Parathyroid adenoma (tissue), 2 donors: ENCODE measurements at regions not wholly inside any gene's neighbourhood (a gene's known extent, or its start where the extent isn't known, plus 50 kb on each side); places are given as distances from the start of the nearest gene placed in this dataset.

Experiments
- H2AFZ ChIP-seq: fragments of 300-600 bp; sonication (generic); one replicate; pipeline ENCODE4 v1.7.0; 2017; ENCODE audit warnings: antibody characterized with exemption, mild to moderate bottlenecking
- H3K27ac ChIP-seq: fragments of 300-600 bp; sonication (generic); one replicate; pipeline ENCODE4 v1.7.0; 2017
- H3K27me3 ChIP-seq: fragments of 300-600 bp; sonication (generic); one replicate; pipeline ENCODE4 v1.7.0; 2017; ENCODE audit warnings: low read length; ENCODE audit not compliant: control insufficient read depth, insufficient read depth
- H3K36me3 ChIP-seq: fragments of 300-600 bp; sonication (generic); one replicate; pipeline ENCODE4 v1.7.0; 2017; ENCODE audit warnings: low read length; ENCODE audit not compliant: control insufficient read depth, insufficient read depth
- H3K4me1 ChIP-seq: fragments of 300-600 bp; sonication (generic); one replicate; pipeline ENCODE4 v1.7.0; 2017; ENCODE audit warnings: control low read depth
- H3K4me2 ChIP-seq: fragments of 300-600 bp; sonication (generic); one replicate; pipeline ENCODE4 v1.7.0; 2017; ENCODE audit warnings: low read length
- H3K4me3 ChIP-seq: fragments of 300-600 bp; sonication (generic); one replicate; pipeline ENCODE4 v1.7.0; 2017; ENCODE audit warnings: low read depth, low read length
- H3K79me2 ChIP-seq: fragments of 300-600 bp; sonication (generic); one replicate; pipeline ENCODE4 v1.7.0; 2017; ENCODE audit warnings: control low read depth
- H3K9ac ChIP-seq: fragments of 300-600 bp; sonication (generic); one replicate; pipeline ENCODE4 v1.7.0; 2017; ENCODE audit warnings: mild to moderate bottlenecking
- H3K9me3 ChIP-seq: fragments of 300-600 bp; sonication (generic); one replicate; pipeline ENCODE4 v1.7.0; 2017; ENCODE audit warnings: low read length; ENCODE audit not compliant: control insufficient read depth
- CTCF ChIP-seq: fragments of 300-600 bp; sonication (generic); IDR thresholded peaks from one replicate; pipeline ENCODE4 v1.7.0; 2017; ENCODE audit warnings: antibody characterized with exemption, mild to moderate bottlenecking
- donor health status: primary hyperparathyroidism.

- Histone ChIP-seq H3K4me2 (no peak overlapping the region), H3K36me3 (no peaks in the 10 kb centered on the region), H2AFZ (no peak overlapping the region), H3K27me3 (no peaks in the 10 kb centered on the region), H3K4me3 (no peak overlapping the region), H3K9me3 (no peaks in the 10 kb centered on the region), H3K4me1 (no peaks in the 10 kb centered on the region), H3K9ac (no peak overlapping the region), H3K79me2 (no peaks in the 10 kb centered on the region), H3K27ac (no peak overlapping the region)
- no peak for TF ChIP-seq CTCF
These were observed 50.4 kb upstream of the CTIF start for GRCh38 chr18:48488388-48488850.

GRCh38 chr18:48486754-48487153 lies 52.1 kb upstream of the CTIF start:
- Histone ChIP-seq H3K4me3 (no peak overlapping the region), H3K9me3 (no peaks in the 10 kb centered on the region), H3K4me2 (no peak overlapping the region), H3K36me3 (no peaks in the 10 kb centered on the region), H3K9ac (no peak overlapping the region), H3K27ac (no peak overlapping the region), H3K79me2 (no peaks in the 10 kb centered on the region), H3K27me3 (no peaks in the 10 kb centered on the region), H2AFZ (no peak overlapping the region), H3K4me1 (no peaks in the 10 kb centered on the region)
- TF ChIP-seq CTCF, result no peak

- no peak overlapping the region for H3K4me3 ChIP-seq
- H3K9me3 ChIP-seq, result no peaks in the 10 kb centered on the region
- no peaks in the 10 kb centered on the region for H3K27me3 ChIP-seq
- no peak overlapping the region for H2AFZ ChIP-seq
- no peak overlapping the region for H3K4me2 ChIP-seq
- H3K9ac ChIP-seq, result no peak overlapping the region
- no peak overlapping the region for H3K27ac ChIP-seq
- no peak for TF ChIP-seq CTCF
- H3K4me1 ChIP-seq, result no peaks in the 10 kb centered on the region
- H3K36me3 ChIP-seq, result no peaks in the 10 kb centered on the region
- H3K79me2 ChIP-seq, result no peaks in the 10 kb centered on the region
These were observed 52.9 kb upstream of the CTIF start for GRCh38 chr18:48485828-48486405.

GRCh38 chr18:48481092-48481491 lies 57.7 kb upstream of the CTIF start:
- Histone ChIP-seq H3K36me3 (no peaks in the 10 kb centered on the region), H2AFZ (no peak overlapping the region), H3K4me1 (no peaks in the 10 kb centered on the region), H3K4me2 (no peak overlapping the region), H3K27me3 (no peaks in the 10 kb centered on the region), H3K27ac (no peak overlapping the region), H3K9me3 (no peaks in the 10 kb centered on the region), H3K9ac (no peak overlapping the region), H3K4me3 (no peak overlapping the region), H3K79me2 (no peaks in the 10 kb centered on the region)
- no peak for TF ChIP-seq CTCF

GRCh38 chr18:48479531-48479930 lies 59.3 kb upstream of the CTIF start:
- Histone ChIP-seq H3K4me2 (no peak overlapping the region), H3K27ac (no peak overlapping the region), H3K4me3 (no peak overlapping the region), H3K9ac (no peak overlapping the region), H3K79me2 (no peaks in the 10 kb centered on the region), H3K9me3 (no peaks in the 10 kb centered on the region), H3K4me1 (no peaks in the 10 kb centered on the region), H2AFZ (no peak overlapping the region), H3K36me3 (no peaks in the 10 kb centered on the region), H3K27me3 (no peaks in the 10 kb centered on the region)
- TF ChIP-seq CTCF, result no peak
